Transverse colon (tissue), 4 donors: ENCODE measurements at regions not wholly inside any gene's neighbourhood (a gene's known extent, or its start where the extent isn't known, plus 50 kb on each side); places are given as distances from the start of the nearest gene placed in this dataset.
"Not testable (repeated sequence)": the region's sequence is repeated elsewhere in the genome, so short reads cannot be mapped to it uniquely, and the experiment has no call there.

ENCODE experiments used
- EP300 ChIP-seq: sonication (generic); formaldehyde crosslinking; IDR thresholded peaks from one replicate; pipeline ENCODE4 v1.6.1; 2017; ENCODE audit warnings: antibody characterized with exemption, low read depth
- POLR2A ChIP-seq: fragments of 450-650 bp; IDR thresholded peaks from one replicate; pipeline ENCODE4 v1.6.1; 2016; ENCODE audit warnings: antibody characterized with exemption, mild to moderate bottlenecking, moderate library complexity
- POLR2AphosphoS5 ChIP-seq, 3 donors: sonication (generic); formaldehyde crosslinking; IDR thresholded peaks; one replicate each; pipeline ENCODE4 v1.6.1; 2016; ENCODE audit warnings: antibody characterized with exemption in 3 of 3
- TF ChIP-seq, protein P1 (sequence below), 5 experiments: fragments of 200-600 bp in 3 of 5; fragments of 450-650 bp in 2 of 5; sonication (generic) in 3 of 5; IDR thresholded peaks; 1 replicate in 2 of 5; 2 replicates in 3 of 5; pipeline ENCODE4 v1.5.1; 2016 to 2017; ENCODE audit warnings: antibody characterized with exemption in 5 of 5, inconsistent platforms in 3 of 5, mild to moderate bottlenecking in 2 of 5, moderate library complexity in 1 of 5

DNA sequence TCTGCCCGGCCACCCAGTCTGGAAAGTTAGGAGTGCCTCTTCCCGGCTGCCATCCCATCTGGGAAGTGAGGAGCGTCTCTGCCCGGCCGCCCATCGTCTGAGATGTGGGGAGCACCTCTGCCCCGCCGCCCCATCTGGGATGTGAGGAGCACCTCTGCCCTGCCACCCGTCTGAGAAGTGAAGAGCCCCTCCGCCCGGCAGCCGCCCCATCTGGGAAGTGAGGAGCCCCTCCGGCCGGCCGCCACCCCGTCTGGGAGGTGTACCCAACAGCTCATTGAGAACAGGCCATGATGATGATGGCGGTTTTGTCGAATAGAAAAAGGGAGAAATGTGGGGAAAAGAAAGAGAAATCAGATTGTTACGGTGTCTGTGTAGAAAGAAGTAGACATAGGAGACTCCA lies 109.4 kb downstream of the ZNF429 start:
- TF ChIP-seq, protein P1, sequence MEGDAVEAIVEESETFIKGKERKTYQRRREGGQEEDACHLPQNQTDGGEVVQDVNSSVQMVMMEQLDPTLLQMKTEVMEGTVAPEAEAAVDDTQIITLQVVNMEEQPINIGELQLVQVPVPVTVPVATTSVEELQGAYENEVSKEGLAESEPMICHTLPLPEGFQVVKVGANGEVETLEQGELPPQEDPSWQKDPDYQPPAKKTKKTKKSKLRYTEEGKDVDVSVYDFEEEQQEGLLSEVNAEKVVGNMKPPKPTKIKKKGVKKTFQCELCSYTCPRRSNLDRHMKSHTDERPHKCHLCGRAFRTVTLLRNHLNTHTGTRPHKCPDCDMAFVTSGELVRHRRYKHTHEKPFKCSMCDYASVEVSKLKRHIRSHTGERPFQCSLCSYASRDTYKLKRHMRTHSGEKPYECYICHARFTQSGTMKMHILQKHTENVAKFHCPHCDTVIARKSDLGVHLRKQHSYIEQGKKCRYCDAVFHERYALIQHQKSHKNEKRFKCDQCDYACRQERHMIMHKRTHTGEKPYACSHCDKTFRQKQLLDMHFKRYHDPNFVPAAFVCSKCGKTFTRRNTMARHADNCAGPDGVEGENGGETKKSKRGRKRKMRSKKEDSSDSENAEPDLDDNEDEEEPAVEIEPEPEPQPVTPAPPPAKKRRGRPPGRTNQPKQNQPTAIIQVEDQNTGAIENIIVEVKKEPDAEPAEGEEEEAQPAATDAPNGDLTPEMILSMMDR (IDR thresholded peaks at IDR 0.05), result not testable (repeated sequence)
- not testable (repeated sequence) for TF ChIP-seq POLR2A; EP300; POLR2AphosphoS5 (IDR thresholded peaks at IDR 0.05)
